ENCODE measurements at regions not wholly inside any gene's neighbourhood (a gene's known extent, or its start where the extent isn't known, plus 50 kb on each side); places are given as distances from the start of the nearest gene placed in this dataset.
"Not testable (repeated sequence)": the region's sequence is repeated elsewhere in the genome, so short reads cannot be mapped to it uniquely, and the experiment has no call there.

- H3K36me3 Mint-ChIP-seq (ENCODE audit: insufficient read depth): no peaks in the 10 kb centered on the region
- no peaks in the 10 kb centered on the region for H3K27me3 Mint-ChIP-seq
- no peak for ATAC-seq (replicated peaks)
- H3K9me3 Mint-ChIP-seq: no peaks in the 10 kb centered on the region
- peaks cover 0 to 8% of the 10 kb centered on the region in 2 donors for H3K4me1 Mint-ChIP-seq (ENCODE audit: low read depth in 2 of 2)
- no peak for DNase-seq
- no peak overlapping the region for H3K27ac Mint-ChIP-seq
- no peak overlapping the region for H3K4me3 Mint-ChIP-seq
Observed at GRCh38 chr18:44579745-44580144, 100.9 kb upstream of the SETBP1 start.

GRCh38 chr18:44580159-44580558, 100.5 kb upstream of the SETBP1 start:
- ATAC-seq (replicated peaks) (no peak), DNase-seq (no peak)
- H3K27ac Mint-ChIP-seq: no peak overlapping the region
- no peaks in the 10 kb centered on the region for H3K36me3 Mint-ChIP-seq (ENCODE audit: insufficient read depth)
- H3K4me1 Mint-ChIP-seq (ENCODE audit: low read depth in 2 of 2): peaks cover 0 to 8% of the 10 kb centered on the region in 2 donors
- H3K27me3 Mint-ChIP-seq: no peaks in the 10 kb centered on the region
- H3K9me3 Mint-ChIP-seq: no peaks in the 10 kb centered on the region
- no peak overlapping the region for H3K4me3 Mint-ChIP-seq

- not testable (repeated sequence) for ATAC-seq (replicated peaks); H3K4me1 Mint-ChIP-seq (ENCODE audit: low read depth in 2 of 2); DNase-seq; H3K27ac Mint-ChIP-seq; H3K36me3 Mint-ChIP-seq (ENCODE audit: insufficient read depth); H3K9me3 Mint-ChIP-seq; H3K4me3 Mint-ChIP-seq; H3K27me3 Mint-ChIP-seq
Observed at GRCh38 chr18:44580782-44581181, 99.9 kb upstream of the SETBP1 start.

GRCh38 chr18:44582456-44582855, 98.2 kb upstream of the SETBP1 start:
- Mint-ChIP-seq H3K4me1 (ENCODE audit: low read depth in 2 of 2) (no peaks in the 10 kb centered on the region), H3K4me3 (no peak overlapping the region), H3K9me3 (no peaks in the 10 kb centered on the region), H3K27ac (no peak overlapping the region), H3K36me3 (ENCODE audit: insufficient read depth) (no peaks in the 10 kb centered on the region), H3K27me3 (no peaks in the 10 kb centered on the region)
- ATAC-seq (replicated peaks) (no peak), DNase-seq (no peak)

- H3K9me3 Mint-ChIP-seq: no peaks in the 10 kb centered on the region
- ATAC-seq (replicated peaks): no peak
Observed at GRCh38 chr18:44584900-44585299, 95.8 kb upstream of the SETBP1 start.

GRCh38 chr18:44586782-44587524, 93.7 kb upstream of the SETBP1 start:
- no peak overlapping the region for H3K27ac Mint-ChIP-seq
- no peaks in the 10 kb centered on the region for H3K27me3 Mint-ChIP-seq
- no peak for DNase-seq
- no peaks in the 10 kb centered on the region for H3K36me3 Mint-ChIP-seq (ENCODE audit: insufficient read depth)
- no peaks in the 10 kb centered on the region for H3K9me3 Mint-ChIP-seq
- no peak for ATAC-seq (replicated peaks)
- no peaks in the 10 kb centered on the region for H3K4me1 Mint-ChIP-seq (ENCODE audit: low read depth in 2 of 2)
- H3K4me3 Mint-ChIP-seq: no peak overlapping the region

More at GRCh38 chr18:44584900-44585299, 95.8 kb upstream of the SETBP1 start:
- Mint-ChIP-seq H3K4me1 (ENCODE audit: low read depth in 2 of 2) (no peaks in the 10 kb centered on the region), H3K27ac (no peak overlapping the region), H3K27me3 (no peaks in the 10 kb centered on the region), H3K4me3 (no peak overlapping the region), H3K36me3 (ENCODE audit: insufficient read depth) (no peaks in the 10 kb centered on the region)
- no peak for DNase-seq

- H3K27ac Mint-ChIP-seq: no peak overlapping the region
- no peak overlapping the region for H3K4me3 Mint-ChIP-seq
- H3K9me3 Mint-ChIP-seq: no peaks in the 10 kb centered on the region
- ATAC-seq (replicated peaks) (no peak), DNase-seq (no peak)
- H3K27me3 Mint-ChIP-seq: peaks cover 0 to 3% of the 10 kb centered on the region in 2 donors
- no peaks in the 10 kb centered on the region for H3K36me3 Mint-ChIP-seq (ENCODE audit: insufficient read depth)
- H3K4me1 Mint-ChIP-seq (ENCODE audit: low read depth in 2 of 2): no peaks in the 10 kb centered on the region
Observed at GRCh38 chr18:44588508-44588907, 92.2 kb upstream of the SETBP1 start.

- no peak overlapping the region for H3K27ac Mint-ChIP-seq
Observed at GRCh38 chr18:44589693-44590355, 90.9 kb upstream of the SETBP1 start.

GRCh38 chr18:44590956-44591670, 89.6 kb upstream of the SETBP1 start:
- Mint-ChIP-seq H3K27ac (no peak overlapping the region), H3K9me3 (no peaks in the 10 kb centered on the region), H3K27me3 (peaks cover 0 to 9% of the 10 kb centered on the region in 2 donors), H3K4me1 (ENCODE audit: low read depth in 2 of 2) (no peaks in the 10 kb centered on the region), H3K36me3 (ENCODE audit: insufficient read depth) (no peaks in the 10 kb centered on the region), H3K4me3 (no peak overlapping the region)
- no peak for DNase-seq
- ATAC-seq (replicated peaks): no peak

More at GRCh38 chr18:44589693-44590355, 90.9 kb upstream of the SETBP1 start:
- H3K36me3 Mint-ChIP-seq (ENCODE audit: insufficient read depth): no peaks in the 10 kb centered on the region
- H3K4me1 Mint-ChIP-seq (ENCODE audit: low read depth in 2 of 2): no peaks in the 10 kb centered on the region
- H3K4me3 Mint-ChIP-seq: no peak overlapping the region
- no peak for DNase-seq
- H3K9me3 Mint-ChIP-seq: no peaks in the 10 kb centered on the region
- peaks cover 0 to 9% of the 10 kb centered on the region in 2 donors for H3K27me3 Mint-ChIP-seq
- no peak for ATAC-seq (replicated peaks)

- H3K4me1 Mint-ChIP-seq (ENCODE audit: low read depth in 2 of 2): no peaks in the 10 kb centered on the region
- no peaks in the 10 kb centered on the region for H3K36me3 Mint-ChIP-seq (ENCODE audit: insufficient read depth)
- no peak for DNase-seq
- H3K9me3 Mint-ChIP-seq: no peaks in the 10 kb centered on the region
- no peak overlapping the region for H3K4me3 Mint-ChIP-seq
- ATAC-seq (replicated peaks): no peak
- H3K27ac Mint-ChIP-seq: no peak overlapping the region
- H3K27me3 Mint-ChIP-seq: peaks cover 7 to 9% of the 10 kb centered on the region in 2 donors
Observed at GRCh38 chr18:44592639-44593038, 88.0 kb upstream of the SETBP1 start.

GRCh38 chr18:44594799-44595467, 85.8 kb upstream of the SETBP1 start:
- Mint-ChIP-seq H3K27me3 (peaks cover 9 to 12% of the 10 kb centered on the region in 2 donors), H3K9me3 (no peaks in the 10 kb centered on the region), H3K4me3 (no peak overlapping the region), H3K27ac (no peak overlapping the region), H3K36me3 (ENCODE audit: insufficient read depth) (no peaks in the 10 kb centered on the region), H3K4me1 (ENCODE audit: low read depth in 2 of 2) (no peaks in the 10 kb centered on the region)
- DNase-seq (no peak), ATAC-seq (replicated peaks) (no peak)

GRCh38 chr18:44597797-44598196, 82.9 kb upstream of the SETBP1 start:
- DNase-seq (no peak), ATAC-seq (replicated peaks) (no peak)
- Mint-ChIP-seq H3K27ac (no peak overlapping the region), H3K27me3 (peaks cover 9 to 12% of the 10 kb centered on the region in 2 donors), H3K4me3 (no peak overlapping the region), H3K4me1 (ENCODE audit: low read depth in 2 of 2) (no peaks in the 10 kb centered on the region), H3K9me3 (no peaks in the 10 kb centered on the region), H3K36me3 (ENCODE audit: insufficient read depth) (no peaks in the 10 kb centered on the region)

GRCh38 chr18:44598514-44598913, 82.2 kb upstream of the SETBP1 start:
- H3K4me1 Mint-ChIP-seq (ENCODE audit: low read depth in 2 of 2): no peaks in the 10 kb centered on the region
- no peak overlapping the region for H3K4me3 Mint-ChIP-seq
- ATAC-seq (replicated peaks) (no peak), DNase-seq (no peak)
- peaks cover 6 to 12% of the 10 kb centered on the region in 2 donors for H3K27me3 Mint-ChIP-seq
- H3K9me3 Mint-ChIP-seq: no peaks in the 10 kb centered on the region
- H3K27ac Mint-ChIP-seq: no peak overlapping the region
- H3K36me3 Mint-ChIP-seq (ENCODE audit: insufficient read depth): no peaks in the 10 kb centered on the region
